HFF-Myc (cell line): ENCODE measurements at regions not wholly inside any gene's neighbourhood (a gene's known extent, or its start where the extent isn't known, plus 50 kb on each side); places are given as distances from the start of the nearest gene placed in this dataset.

Experiments
- DNase-seq: peaks from one replicate; pipeline ENCODE4 v3.0.0-alpha.2; 2011; ENCODE audit warnings: low read depth; ENCODE audit errors: extremely low read depth
- H3K4me3 ChIP-seq: replicated peaks from 2 replicates; pipeline ENCODE4 v1.5.1; 2011; ENCODE audit warnings: low read depth, mild to moderate bottlenecking, control low read depth, low read length
- TF ChIP-seq, protein P1 (sequence below): IDR thresholded peaks from 2 replicates; pipeline ENCODE4 v1.5.1; 2012; ENCODE audit warnings: mild to moderate bottlenecking, low read depth, low read length, control low read depth; ENCODE audit errors: missing control alignments

DNA sequence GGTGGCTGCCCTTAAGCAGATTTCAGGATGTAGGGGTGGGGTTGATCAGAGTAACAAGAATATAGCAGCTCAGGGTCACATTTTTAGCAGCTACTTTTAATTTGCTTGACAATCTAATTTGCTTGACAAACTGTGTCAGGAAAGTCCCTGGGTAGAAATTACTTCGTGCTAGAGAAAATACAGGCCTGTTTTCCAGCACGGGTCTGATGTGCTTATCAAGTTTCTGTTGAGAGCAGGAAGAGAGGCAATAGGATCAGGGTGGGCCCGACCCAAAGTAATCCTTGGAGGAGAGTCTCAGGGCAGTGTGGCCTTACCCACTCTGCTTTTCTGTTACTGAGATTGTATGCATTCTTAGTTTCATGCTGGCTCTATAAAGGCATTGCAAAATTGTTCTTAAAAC is 221.5 kb downstream of the TSN start:
- TF ChIP-seq, protein P1, sequence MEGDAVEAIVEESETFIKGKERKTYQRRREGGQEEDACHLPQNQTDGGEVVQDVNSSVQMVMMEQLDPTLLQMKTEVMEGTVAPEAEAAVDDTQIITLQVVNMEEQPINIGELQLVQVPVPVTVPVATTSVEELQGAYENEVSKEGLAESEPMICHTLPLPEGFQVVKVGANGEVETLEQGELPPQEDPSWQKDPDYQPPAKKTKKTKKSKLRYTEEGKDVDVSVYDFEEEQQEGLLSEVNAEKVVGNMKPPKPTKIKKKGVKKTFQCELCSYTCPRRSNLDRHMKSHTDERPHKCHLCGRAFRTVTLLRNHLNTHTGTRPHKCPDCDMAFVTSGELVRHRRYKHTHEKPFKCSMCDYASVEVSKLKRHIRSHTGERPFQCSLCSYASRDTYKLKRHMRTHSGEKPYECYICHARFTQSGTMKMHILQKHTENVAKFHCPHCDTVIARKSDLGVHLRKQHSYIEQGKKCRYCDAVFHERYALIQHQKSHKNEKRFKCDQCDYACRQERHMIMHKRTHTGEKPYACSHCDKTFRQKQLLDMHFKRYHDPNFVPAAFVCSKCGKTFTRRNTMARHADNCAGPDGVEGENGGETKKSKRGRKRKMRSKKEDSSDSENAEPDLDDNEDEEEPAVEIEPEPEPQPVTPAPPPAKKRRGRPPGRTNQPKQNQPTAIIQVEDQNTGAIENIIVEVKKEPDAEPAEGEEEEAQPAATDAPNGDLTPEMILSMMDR, result no peak
- no peak overlapping the region for H3K4me3 ChIP-seq
- no peak for DNase-seq

DNA sequence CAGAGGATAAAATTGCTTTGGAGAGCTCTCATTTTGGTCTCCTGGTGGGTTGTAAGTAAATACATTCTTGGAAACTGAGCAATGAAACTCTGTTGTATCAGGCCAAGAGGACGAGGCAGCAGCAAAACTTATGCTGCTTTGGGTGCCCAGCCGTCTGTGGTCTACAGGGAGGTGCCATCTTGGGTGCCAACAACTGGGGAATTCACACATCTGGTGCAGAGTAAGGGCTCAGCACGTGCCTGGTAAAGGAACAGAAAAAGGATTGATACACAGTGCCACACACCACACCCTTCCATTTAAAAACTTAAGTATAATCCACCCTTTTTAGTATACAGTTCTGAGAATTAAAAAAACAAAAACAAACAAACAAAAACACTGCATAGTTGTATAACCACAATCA is 221.9 kb downstream of the TSN start:
- H3K4me3 ChIP-seq, result no peak overlapping the region
- TF ChIP-seq, protein P1, result no peak
- DNase-seq, result no peak

DNA sequence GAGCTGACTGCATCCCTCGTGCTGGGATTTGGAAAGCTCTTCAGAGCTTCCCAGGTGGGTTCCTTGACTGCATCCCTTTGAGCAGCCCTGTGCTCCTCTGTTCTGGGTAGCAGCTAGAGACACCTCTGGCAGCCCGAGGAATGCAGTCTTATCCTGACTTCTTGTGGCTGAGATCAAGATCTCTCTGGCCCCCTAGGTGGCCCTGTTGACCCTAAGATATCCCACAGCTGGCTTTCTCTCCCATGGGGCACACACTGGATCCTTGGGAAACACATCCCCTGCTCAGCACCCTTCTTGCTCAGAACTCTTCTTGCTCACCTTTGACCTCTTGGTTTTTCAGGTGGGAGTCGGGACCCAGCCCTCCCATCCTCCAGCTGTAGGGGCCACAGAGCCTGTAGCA is 237.2 kb downstream of the TSN start:
- H3K4me3 ChIP-seq, result no peak overlapping the region
- DNase-seq, result no peak
- TF ChIP-seq, protein P1, result no peak

DNA sequence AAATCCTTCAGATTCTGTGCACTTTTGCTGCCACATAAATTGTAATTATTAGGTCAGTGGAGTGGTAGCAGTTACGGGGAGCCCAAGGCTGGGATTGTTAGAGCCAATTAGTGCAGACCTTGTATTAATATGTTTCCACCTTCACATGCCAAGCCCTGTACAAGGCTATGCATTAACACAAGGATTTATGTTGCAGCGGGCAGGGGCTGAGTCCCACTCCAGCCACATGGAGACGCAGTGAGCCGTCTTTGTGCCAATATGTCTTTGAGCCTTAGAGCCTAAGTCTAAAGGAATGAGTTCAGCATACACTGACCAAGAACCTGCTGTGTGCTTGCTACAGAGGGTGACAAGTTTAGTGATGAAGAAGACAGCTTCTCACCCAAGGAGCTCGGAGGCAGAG is 238.2 kb downstream of the TSN start:
- no peak for DNase-seq
- TF ChIP-seq, protein P1, result no peak
- no peak overlapping the region for H3K4me3 ChIP-seq

DNA sequence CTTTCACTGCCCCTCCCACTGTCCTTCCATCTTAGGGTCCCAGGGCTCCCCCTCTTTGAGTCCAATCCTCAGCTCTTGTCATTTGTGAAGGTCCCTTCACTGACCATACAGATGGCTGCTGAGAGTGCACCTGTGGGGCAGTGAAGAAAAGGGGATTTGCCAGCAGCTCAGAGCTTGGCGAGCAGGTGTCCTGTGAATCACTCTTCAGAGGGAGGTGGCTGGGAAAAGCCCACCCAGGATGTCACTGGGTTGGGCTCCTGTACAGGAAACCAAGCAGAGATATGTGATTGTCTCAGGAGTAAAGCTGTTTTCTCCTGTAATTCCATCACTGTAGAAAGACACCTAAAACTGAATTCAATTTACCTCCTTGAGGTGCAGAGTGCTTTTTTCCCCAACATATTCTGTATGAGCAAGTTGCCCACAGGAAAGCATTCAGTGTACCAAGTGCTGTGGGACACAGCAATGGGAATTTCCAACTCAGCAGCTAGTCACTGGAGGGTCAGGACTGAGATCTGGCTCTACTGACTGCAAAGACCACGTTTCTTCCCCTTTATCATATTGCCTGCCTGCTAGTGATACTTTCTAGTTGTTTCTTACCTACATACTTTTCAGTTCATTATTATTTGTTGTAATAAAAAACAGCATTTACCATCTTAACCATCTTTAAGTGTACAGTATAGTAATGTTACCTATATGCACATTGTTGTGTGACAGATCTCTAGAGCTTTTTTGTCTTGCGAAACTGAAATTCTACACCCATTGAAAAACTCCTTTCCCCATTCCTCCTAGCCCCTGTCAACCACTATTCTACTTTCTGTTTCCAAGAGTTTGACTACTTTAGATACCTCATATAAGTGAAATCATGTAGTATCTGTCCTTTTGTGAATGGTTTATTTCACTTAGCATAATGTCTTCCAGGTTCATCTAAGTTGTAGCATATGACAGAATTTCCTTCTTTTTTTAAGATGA is 239.1 kb downstream of the TSN start:
- no peak overlapping the region for H3K4me3 ChIP-seq
- TF ChIP-seq, protein P1, result no peak
- no peak for DNase-seq

DNA sequence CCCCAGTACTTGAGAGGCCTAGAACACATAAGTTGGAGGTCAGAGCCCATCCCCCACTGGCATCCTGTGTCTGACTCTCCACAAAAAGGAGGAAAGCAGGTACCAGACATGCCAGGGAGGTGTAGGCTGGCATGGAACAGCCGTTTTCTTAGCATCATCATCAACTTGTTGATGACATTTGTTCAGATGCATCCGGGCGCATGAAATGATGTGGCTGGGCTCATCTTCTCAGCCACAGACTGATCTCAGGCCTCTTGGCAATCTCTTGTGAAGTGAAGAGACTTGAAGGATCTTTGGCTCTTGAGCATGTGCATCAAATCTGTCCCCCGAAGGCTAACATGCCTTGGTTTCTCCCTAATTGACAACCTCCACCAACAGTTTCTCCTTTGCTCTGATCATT is 243.3 kb downstream of the TSN start:
- H3K4me3 ChIP-seq, result no peak overlapping the region
- TF ChIP-seq, protein P1, result no peak
- no peak for DNase-seq
